ENCODE measurements at regions not wholly inside any gene's neighbourhood (a gene's known extent, or its start where the extent isn't known, plus 50 kb on each side); places are given as distances from the start of the nearest gene placed in this dataset.
A peak's percentile ranks its signal among the peaks of the same experiment; 100 is the strongest.
"Not testable (repeated sequence)": the region's sequence is repeated elsewhere in the genome, so short reads cannot be mapped to it uniquely, and the experiment has no call there.

GRCh38 chr13:50156140-50156539, 140.9 kb downstream of the KCNRG start:
- FAIRE-seq (no peak), DNase-seq (ENCODE audit: low spot score) (peak; percentile 35)

- FAIRE-seq (no peak), DNase-seq (ENCODE audit: low spot score) (no peak)
Measured at GRCh38 chr13:50156561-50157127, 141.4 kb downstream of the KCNRG start.

GRCh38 chr13:50158385-50159165, 143.3 kb downstream of the KCNRG start:
- DNase-seq (ENCODE audit: low spot score) (no peak), FAIRE-seq (no peak)

DNA sequence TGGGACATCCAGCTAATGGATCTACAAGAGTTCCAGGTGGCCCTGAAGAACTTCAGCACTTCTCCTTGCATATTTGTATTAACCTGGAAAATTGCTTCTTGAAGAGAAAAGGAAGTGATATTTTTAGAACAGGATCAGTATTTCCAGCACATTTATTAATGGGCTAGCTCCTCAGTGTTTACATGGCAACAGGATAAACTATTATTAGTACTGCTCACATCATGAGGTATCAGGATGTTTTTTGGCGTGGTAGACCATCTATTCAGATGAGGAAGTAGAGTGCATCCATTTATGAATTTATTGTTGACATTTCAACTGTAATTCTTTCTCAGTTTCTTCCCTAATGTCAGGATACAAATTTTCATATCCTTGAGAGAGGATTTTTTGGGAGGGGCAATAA, 144.4 kb downstream of the KCNRG start:
- no peak for FAIRE-seq

DNA sequence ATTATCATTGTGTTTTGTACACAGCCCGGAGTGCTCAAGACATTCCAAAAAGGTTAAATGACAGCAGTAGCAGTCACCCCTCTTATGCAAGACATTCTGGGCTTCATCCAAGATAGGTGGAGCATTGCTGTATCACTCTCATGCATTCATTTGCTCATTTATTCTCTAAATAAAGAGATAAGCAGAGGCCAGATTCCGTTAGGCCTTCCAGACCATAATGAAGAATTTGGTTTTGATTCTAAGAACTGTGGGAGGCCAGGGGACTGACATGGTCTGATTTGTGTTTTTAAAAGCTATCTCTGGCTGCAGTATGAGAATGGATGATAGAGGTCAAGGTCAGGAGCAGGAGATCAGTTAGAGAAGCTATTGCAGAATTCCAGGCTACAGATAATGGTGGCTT, 145.8 kb downstream of the KCNRG start:
- FAIRE-seq (no peak), DNase-seq (ENCODE audit: low spot score) (no peak)

More for the DNA sequence above, 144.4 kb downstream of the KCNRG start:
- DNase-seq (ENCODE audit: low spot score) = no peak

DNA sequence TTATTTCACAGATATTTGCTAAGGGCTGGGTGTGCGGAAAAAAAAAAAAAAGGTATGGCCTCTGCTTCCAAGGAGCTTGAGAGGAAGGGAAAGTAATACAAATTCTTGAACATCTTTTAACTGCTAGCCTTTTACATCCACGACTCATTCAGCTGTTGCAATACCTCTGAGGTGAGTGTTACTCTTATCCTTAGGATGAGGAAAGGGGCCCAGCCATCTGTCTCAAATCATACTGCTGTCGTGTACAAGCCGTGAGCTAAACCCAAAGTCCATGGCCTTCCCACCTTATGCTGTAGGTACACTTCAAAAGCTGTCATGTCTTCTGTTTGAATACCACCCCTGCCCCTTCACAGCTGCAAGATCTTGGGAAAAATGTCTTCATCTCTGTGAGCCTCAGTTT, 146.8 kb downstream of the KCNRG start:
- DNase-seq (ENCODE audit: low spot score) (no peak), FAIRE-seq (no peak)

DNA sequence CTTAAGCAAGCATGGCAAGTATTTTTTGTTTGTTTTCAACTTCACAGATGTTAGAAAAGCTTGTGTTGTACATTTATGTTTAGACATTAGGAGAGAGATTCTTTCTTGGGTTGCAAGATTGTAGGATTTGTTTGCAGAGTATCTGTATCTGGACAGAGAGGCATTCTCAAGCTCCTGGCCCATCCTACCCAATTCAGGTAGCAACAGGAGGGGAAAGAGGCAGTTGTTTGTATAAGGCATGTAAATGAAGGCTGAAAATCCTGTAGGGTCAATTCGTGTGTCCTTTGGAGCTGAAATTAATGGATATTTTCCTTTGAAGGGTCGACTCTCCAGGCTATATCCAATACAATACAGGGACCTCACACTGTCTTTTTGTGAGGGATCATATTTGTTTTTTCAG, 147.3 kb downstream of the KCNRG start:
- DNase-seq (ENCODE audit: low spot score) (no peak), FAIRE-seq (no peak)

GRCh38 chr13:50167224-50167947, 152.1 kb downstream of the KCNRG start:
- DNase-seq (ENCODE audit: low spot score) = no peak
- FAIRE-seq = no peak

GRCh38 chr13:50167967-50168366, 152.7 kb downstream of the KCNRG start:
- DNase-seq (ENCODE audit: low spot score) (no peak), FAIRE-seq (no peak)

DNA sequence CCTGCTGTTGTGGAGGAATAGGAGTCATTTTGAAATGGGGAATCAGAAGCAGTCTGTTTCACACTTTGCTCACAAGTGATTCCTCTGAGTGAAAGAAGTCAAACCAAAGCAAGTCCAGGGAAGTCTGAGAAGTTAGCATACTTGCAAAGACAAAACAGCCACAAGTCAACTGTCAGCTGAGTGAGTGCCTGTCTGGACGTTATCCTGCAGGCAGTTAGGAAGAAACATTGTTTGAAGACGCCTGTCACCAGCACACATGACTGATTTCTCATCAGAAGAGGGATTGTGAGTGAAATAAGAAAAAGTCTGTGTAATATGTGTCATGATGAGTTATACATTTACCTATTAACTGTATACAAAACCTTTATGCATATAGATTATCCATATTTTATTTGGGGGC, 153.5 kb downstream of the KCNRG start:
- no peak for FAIRE-seq
- DNase-seq (ENCODE audit: low spot score) = no peak

DNA sequence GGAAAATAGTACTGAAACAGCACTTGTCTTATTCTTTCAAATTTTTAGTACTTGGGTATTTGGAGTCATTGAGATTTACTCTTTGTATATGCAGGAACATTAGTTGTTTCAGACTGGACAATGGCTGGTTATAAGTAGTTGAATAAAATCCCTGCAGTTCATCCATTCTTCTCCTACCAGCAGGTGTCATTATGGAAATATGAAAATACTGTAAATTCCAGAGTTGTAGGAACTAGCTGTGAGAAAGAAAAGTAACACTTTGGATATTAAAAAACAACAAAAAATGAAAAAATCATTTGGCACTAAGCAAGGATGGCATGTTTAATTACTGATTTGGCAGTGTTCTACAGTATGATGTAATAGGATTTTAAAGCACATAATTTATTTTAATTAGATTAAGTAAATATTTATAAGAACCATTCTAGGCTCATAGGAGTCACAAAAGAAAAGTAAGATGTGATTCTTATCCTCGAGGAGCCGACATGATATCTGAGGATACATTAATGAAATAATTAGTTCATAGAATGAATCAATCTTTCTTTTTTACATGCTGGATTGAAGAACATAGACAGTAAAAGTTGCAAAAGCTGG, 155.3 kb downstream of the KCNRG start:
- FAIRE-seq = no peak

GRCh38 chr13:50171590-50172282, 156.5 kb downstream of the KCNRG start:
- DNase-seq (ENCODE audit: low spot score) (no peak), FAIRE-seq (no peak)

More for the DNA sequence above, 155.3 kb downstream of the KCNRG start:
- no peak for DNase-seq (ENCODE audit: low spot score)

DNA sequence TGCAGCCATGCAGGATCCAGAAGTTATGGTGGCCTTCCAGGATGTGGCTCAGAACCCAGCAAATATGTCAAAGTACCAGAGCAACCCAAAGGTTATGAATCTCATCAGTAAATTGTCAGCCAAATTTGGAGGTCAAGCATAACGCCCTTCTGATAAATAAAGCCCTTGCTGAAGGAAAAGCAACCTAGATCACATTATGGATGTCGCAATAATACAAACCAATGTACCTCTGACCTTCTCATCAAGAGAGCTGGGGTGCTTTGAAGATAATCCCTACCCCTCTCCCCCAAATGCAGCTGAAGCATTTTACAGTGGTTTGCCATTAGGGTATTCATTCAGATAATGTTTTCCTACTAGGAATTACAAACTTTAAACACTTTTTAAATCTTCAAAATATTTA, 157.8 kb downstream of the KCNRG start:
- DNase-seq (ENCODE audit: low spot score); FAIRE-seq: not testable (repeated sequence)

DNA sequence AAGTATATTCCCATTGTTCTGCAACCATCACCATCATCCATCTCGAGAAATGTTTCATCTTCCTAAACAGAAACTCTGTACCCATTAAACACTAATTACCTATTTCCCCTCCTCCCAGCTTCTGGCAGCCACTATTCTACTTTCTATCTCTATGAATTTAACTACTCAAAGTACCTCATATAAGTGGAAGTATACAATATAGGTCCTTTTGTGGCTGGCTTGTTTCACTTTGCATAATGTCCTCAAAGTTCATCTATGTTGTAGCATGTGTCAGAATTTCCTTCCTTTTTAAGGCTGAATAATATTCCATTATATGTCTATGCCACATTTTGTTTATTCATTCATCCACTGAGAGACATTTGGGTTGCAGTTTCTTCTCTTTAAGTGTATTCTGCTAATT, 159.4 kb downstream of the KCNRG start:
- FAIRE-seq (no peak), DNase-seq (ENCODE audit: low spot score) (no peak)

- FAIRE-seq (no peak), DNase-seq (ENCODE audit: low spot score) (no peak)
Measured at GRCh38 chr13:50179977-50180376, 164.7 kb downstream of the KCNRG start.

DNA sequence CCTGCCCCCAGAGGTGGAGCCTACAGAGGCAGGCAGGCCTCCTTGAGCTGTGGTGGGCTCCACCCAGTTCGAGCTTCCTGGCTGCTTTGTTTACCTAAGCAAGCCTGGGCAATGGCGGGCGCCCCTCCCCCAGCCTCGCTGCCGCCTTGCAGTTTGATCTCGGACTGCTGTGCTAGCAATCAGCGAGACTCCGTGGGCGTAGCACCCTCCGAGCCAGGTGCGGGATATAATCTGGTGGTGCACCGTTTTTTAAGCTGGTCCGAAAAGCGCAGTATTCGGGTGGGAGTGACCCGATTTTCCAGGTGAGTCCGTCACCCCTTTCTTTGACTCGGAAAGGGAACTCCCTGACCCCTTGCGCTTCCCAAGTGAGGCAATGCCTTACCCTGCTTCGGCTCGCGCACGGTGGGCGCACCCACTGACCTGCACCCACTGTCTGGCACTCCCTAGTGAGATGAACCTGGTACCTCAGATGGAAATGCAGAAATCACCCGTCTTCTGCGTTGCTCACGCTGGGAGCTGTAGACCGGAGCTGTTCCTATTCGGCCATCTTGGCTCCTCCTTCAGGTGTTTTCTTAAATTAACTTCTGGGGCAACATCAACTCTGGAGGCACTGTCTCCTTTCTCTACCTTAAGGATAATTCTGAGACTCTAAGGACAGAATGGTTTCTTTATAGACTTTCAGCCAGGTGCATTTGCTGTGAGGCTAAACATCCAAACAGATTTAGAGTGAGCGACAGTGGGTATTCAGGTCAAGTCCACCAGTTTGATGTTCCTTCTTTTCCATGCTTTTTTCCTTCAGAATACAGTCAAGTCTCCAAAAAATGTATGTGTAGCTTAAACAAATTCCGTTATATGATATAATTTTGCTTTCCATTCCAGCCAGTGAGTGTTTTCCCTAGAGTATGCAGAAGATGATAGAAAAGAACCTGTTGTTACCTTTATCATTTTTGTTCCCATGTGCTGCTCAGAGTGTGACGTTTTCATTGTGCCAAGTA, 170.8 kb downstream of the KCNRG start:
- FAIRE-seq; DNase-seq (ENCODE audit: low spot score): not testable (repeated sequence)

- FAIRE-seq = no peak
- DNase-seq (ENCODE audit: low spot score) = no peak
Measured at GRCh38 chr13:50187352-50188029, 172.2 kb downstream of the KCNRG start.

DNA sequence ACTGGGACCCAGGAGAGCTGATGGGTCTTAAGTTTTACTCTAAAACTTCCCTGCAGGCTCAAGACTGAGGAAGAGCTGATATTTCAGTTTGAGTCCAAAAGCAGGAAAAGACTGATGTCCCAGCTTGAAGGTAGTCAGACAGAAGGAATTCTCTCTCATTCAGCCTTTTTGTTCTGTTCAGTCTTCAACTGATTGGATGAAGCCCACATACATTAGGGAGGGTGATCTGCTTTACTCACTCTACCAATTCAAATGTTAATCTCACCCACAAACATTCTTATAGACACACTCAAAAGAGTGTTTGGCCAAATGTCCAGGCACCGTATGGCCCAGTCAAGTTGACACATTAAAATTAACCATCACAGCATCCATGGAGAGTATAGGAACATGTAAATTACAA, 173.5 kb downstream of the KCNRG start:
- FAIRE-seq = no peak
- no peak for DNase-seq (ENCODE audit: low spot score)

GRCh38 chr13:50189450-50189849, 174.2 kb downstream of the KCNRG start:
- FAIRE-seq = no peak
- DNase-seq (ENCODE audit: low spot score) = no peak

DNA sequence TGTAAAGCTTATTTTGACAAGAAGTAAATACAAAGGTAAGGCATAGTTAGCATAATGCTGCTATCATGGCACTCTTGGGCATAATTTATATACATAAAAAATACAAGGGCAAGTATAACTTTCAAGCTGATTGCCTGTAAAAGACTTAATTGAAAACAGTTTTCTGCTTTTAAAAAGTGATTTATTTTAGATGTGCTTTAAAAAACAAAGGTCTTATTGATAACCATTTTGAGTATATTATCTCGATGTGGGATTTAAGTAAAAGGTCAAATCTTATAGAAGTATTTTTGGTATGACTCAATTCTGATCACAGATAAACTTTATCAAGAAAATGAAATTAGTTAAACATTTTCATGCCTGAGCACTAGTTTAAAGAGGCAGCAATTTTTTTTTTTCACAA, 175.8 kb downstream of the KCNRG start:
- DNase-seq (ENCODE audit: low spot score) (no peak), FAIRE-seq (no peak)
